ENCODE measurements at regions not wholly inside any gene's neighbourhood (a gene's known extent, or its start where the extent isn't known, plus 50 kb on each side); places are given as distances from the start of the nearest gene placed in this dataset.
"Not testable (repeated sequence)": the region's sequence is repeated elsewhere in the genome, so short reads cannot be mapped to it uniquely, and the experiment has no call there.

DNA sequence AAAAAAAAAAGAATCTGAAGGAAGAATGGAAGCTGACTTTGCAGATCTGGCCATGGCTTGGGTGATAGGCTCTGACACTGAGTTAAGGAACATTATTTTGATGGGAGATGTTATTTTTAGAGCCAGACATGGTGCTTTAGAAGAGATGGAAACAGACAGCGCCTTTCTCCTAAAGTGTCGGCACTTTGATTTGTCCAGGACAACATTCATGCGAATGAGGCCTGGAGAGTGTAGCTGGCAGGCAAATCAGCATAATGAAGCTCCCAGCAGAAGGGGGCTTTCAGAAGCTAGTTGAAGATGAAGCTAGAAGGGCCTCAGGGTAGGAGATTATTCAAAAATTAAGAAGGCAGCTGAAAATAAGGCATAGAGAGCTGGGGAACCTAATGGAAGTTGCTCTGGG lies 397.7 kb downstream of the RWDD3 start:
- DNase-seq: no peak

DNA sequence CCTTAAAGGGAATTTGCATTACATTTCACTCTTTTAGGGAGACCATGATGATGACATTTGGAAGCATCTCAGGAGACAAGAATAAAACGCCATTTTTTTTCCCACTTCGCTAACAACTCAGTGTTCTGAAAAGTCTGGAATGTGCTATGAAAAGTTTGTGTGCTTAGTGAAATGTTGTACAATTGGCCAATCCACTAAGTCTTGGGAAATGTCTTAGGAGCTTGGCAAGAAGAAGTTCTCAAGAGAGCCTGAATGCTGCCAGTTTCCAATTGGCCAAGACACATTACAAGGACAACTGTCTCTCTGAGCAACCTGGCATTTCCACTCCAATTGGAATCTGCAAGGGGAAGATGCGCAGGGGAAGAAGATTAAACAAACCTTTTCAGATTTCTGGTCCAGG lies 401.8 kb downstream of the RWDD3 start:
- DNase-seq: no peak

DNA sequence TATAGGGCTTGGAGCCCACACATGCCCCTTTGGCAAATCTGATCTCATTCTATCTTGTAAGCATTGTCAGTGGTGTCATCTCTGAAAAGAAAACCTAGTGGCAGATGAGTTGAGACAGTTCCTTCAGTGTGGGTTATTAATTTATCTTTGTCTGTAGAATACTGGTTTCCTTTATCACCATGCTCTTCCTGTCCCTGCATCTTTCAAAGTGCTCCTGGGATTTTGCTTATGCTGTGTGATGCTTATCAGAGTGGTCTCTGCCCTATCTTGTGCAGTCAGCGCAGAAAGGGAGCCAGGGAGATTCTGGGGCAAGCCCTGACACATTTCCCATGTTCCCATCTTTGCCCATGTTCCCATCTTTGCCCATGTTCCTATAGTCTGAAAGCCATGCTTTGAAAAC lies 402.9 kb downstream of the RWDD3 start:
- DNase-seq: no peak

DNA sequence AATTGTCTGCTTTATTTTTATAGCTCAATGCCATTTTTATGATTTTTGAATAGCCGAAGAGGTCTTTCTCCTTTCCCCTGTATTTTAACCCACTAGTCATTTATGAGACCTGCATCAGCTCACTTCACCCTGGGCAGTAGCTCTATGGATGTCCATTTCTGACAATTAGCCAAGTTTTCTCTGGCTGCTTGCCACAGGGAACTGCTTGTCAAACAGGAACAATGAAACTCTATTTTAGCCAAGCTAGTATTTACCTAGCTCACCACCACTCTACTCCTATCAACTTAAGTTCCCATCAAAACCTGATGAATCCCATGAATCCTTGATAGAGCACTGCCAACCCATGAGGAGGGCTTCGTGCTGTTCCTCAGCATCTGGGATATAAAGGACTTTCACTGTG lies 406.7 kb downstream of the RWDD3 start:
- DNase-seq: peak; percentile 62

DNA sequence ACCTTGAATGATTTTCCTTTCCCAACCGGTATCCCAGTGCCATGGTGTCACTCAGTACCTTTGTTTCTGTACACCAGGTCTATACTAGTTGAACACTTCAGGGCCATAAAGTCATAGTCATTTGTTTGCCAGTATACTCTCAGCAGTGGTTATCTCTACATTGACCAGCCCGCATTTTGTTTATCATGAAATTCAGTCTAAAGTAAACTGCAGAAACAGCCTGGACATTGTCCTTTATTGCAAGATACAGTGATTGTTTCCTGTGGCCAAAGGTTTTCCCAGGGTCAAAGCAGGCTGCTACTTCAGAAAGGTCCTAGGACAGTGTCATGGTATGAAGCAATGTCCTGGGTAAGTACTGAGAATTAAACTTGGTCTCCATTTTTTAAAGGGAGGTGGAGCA lies 407.4 kb downstream of the RWDD3 start:
- no peak for DNase-seq

DNA sequence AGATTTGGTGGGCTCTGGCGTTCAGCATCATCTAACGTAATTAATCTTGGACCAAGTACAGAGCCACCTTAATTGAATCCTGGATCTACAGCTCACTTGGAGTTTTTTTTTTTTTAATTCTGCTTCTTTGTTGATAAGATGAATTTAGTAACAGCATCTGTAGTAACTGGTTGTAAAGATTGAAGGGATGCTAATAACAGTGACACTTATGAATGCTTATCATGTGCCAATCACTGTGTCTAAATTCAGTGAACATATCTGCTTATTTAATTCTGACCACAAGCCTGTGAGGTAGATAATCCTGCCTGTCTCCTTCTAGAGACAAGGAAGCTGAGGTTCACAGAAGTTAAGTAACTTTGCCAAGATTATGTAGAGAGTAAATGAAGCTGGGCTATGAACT lies 408.0 kb downstream of the RWDD3 start:
- no peak for DNase-seq

DNA sequence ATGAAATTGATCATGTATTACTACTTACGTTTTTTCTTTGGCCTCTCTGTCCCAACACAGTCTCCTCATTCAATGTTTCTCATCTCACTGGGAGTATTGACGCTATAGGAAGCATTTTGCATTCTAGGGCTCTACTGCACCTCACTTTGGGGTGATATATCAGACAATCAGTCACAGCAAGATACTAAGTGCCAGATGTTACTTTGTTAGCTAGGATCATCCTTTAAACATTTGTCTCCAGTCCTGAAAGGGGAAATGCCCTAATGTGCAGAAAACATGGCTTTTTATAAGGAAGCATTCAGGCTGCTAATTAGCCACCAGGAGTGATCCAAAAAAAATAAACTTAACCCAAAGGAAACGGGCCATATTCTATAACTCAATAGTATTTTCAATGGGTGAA lies 409.1 kb downstream of the RWDD3 start:
- DNase-seq: no peak

DNA sequence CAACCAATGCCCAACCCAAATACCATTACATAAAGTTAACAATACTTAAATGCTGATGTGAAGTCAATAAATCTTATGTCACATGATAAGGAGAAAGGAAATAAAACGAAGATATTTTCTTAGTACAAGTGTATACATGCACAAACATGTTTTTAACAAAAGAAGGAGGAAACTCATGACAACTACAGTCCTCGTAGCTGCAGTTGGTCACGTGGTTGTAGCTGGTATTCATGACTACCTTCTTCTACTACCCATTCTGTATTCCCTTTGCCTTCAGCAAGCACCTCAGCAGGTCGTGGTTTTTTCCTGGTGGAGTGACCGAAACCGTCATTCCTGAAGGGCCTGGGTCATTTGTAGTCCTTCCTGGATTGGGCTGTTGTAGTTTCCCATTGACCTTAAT lies 411.1 kb downstream of the RWDD3 start:
- not testable (repeated sequence) for DNase-seq

DNA sequence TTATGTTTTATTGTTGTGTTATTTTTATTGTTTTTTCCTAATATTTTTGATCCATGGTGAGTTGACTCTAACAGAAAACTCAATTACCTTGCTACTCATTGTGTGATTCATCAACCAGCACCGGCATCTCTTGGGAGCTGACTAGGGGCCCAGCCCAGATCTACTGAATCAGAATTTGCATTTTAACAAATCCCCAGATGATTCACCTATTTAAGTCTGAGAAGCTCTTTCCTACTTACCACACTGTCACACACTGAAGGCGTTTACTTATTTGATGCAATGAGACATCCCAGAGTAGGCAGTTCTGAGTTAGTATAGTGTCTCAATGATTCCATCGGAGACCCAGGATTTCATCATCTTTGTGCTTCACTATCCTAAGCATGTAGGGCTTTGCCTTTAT lies 416.6 kb downstream of the RWDD3 start:
- no peak for DNase-seq

DNA sequence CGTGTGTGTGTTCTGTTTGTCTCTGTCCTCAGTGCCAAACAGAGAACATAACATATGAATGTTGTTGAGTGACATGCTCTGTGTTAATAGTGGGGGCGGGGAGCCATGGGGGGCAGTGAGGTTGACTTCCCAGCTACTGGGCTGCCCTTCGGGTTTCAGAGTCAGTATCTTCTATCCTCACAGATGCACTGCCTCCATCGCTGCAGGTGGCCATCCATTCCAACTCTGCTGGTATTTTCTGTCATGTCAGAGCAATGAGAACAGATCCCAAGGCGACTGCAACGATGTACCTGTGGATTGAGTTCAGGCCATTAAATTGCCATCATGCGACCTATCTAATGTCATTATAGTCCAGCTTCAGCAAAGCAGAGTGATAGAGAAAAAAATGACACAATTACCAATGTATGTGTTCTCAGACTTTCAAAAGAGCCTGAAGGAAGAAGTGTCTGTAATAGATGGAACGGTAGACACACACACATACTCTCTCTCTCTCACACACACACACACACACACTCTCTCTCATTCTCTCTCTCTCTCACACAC lies 418.5 kb downstream of the RWDD3 start:
- DNase-seq: no peak

DNA sequence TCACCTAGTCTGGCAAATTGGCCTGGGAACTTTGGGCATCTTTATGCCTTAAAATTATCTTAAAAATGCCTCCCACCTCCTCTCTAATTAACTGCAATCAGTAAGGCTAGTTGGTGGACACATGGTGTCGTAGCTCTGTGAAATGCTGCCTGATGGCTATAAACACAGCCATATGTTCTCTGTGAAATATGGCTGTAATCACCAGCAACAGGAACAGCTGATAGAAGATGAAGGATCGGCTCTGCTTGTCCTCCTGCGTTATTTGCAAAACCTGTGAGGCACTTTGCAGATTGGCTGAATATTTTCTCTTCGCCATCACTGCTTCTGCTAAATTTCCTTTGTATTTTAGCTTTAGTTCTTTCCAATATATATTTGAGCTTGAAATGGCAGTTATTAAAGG lies 419.6 kb downstream of the RWDD3 start:
- DNase-seq: no peak

DNA sequence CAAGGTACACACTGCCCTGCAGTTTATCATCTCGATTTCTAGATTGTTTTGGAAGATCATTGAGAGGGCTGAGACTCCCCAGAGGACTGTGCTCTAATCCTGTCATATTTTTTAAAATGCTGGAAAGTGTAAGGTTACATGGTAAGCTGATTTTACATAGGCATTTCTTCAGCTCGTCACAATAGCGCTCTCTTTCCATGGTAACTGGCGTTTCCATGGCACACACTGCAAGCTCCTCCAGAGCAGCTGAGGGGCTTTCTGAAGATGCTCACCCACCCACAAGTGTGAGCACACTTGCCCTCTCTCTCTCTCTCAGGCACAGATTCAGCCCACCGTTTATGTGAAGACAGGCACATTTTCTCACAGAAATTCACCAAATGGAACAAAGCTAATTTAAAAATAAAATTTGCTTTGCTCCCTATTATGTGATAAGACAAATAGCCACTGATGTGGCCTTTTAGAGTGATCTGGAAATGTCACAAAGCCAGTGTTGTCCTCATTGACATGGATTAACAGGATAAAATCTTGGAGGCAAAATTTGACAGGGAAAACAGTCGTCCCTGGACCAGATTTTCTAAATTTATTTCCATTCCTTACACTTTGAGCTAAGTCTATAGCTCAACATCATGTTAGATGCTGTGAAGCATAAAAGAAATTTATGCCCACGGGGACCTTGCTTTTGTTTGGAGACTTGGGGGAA lies 421.5 kb downstream of the RWDD3 start:
- DNase-seq: no peak

DNA sequence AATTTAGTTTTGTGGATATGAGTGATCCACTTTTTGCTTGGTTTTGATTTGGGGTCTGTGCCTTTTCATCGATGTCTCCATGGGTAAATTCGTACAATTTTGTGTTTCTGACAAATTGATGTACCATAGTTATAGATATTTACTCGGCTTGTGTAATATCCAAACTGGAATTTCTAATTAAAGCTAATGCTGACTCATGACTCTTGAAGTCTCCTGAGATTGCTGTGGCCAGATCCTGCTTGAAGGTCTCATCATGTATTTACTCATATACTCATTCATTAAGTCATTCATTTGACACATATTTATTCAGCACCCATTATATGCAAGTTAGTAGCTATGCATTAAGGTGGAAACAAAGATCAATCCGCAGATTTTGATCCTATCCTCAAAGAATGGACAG lies 423.2 kb downstream of the RWDD3 start:
- no peak for DNase-seq

DNA sequence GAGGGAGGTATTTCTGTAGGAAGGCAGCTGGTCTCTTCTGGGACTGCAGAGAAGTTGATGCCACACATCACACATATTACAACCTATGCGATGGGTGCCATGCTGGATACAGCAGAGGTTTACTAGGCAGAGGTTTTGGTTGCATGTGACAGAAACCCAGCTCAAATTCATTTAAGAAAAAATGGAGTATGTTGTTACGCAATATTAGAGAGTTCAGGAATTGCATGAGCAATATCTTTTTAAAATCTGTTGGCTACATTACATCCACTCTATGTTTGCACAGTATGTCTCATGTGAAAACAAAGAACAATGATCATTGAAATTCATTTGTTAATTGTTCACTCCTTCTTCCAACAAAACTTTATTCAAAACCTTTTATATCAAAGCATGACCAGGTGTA lies 425.2 kb downstream of the RWDD3 start:
- no peak for DNase-seq

DNA sequence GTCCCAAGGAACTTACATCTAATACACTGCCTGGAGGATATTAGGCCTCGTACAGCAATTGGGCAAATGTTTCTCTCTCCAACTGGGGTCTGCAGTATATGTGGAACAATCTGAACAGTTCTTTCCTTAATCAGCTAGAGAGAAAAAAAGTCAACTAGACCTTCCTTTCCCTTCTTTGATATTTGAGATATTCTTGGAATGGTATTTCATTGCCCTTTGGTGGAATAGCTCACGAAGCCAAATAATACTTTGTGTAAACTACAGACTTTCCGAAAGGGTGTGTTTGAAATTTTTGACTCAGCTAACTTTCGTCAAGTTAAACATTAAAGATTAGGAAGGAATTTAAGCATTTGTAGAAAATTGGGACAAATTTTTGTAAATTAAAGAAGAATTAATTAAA lies 425.6 kb downstream of the RWDD3 start:
- no peak for DNase-seq

DNA sequence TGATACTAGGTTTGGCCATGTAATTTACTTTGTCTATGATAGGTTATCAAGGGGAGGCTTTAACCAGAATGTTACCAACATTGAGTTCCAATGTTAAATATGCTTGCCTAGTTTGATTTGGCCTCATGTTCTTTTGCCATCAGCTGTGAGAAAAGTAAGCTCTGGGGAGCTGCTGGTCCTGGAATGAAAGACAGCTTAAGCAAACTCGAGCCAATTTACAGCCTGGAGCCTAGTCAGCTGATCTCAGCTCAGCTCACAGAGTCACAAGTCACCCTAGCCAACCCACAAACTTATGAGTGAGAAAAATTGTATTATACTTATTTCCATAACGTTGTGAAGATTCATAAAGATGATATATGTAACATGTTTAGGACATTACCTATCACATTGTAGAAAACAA lies 426.7 kb downstream of the RWDD3 start:
- DNase-seq: no peak

DNA sequence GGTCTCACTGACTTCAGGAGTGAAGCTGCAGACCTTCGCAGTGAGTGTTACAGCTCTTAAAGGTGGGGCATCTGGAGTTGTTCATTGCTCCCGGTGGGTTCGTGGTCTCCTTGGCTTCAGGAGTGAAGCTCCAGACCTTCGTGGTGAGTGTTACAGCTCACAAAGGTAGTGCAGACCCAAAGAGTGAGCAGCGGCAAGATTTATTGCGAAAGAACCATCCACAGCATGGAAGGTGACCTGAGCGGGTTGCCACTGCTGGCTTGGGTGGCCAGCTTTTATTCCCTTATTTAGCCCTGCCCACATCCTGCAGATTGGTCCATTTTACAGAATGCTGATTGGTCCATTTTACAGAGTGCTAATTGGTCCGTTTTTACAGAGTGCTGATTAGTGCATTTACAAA lies 429.5 kb downstream of the RWDD3 start:
- DNase-seq: not testable (repeated sequence)

DNA sequence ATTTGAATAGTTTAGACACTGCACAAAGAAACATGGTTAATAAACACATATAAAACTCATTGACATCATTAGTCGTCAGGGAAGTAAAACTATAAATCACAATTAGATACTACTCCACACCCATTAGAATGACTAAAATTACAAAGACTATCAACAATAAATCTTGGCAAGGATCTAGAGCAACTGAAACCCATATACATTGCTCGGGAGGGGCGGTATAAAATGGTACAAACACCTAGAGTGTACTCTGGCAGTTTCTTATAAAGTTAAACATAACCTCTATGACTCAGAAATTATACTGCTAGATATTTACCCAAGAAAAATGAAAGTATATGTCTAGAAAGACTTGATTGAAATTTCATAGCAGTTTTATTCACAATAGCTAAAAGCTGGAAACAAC lies 434.2 kb downstream of the RWDD3 start:
- DNase-seq: no peak

DNA sequence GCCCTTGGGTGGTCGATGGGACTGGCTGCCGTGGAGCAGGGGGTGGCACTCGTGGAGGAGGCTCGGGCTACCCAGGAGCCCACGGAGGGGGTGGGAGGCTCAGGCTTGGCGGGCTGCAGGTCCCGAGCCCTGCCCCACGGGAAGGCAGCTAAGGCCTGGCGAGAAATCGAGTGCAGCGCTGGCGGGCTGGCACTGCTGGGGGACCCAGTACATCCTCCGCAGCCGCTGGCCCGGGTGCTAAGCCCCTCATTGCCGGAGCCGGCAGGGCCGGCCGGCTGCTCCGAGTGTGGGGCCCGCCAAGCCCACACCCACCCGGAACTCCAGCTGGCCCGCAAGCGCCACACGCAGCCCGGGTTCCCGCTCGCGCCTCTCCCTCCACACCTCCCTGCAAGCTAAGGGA lies 435.6 kb downstream of the RWDD3 start:
- not testable (repeated sequence) for DNase-seq

DNA sequence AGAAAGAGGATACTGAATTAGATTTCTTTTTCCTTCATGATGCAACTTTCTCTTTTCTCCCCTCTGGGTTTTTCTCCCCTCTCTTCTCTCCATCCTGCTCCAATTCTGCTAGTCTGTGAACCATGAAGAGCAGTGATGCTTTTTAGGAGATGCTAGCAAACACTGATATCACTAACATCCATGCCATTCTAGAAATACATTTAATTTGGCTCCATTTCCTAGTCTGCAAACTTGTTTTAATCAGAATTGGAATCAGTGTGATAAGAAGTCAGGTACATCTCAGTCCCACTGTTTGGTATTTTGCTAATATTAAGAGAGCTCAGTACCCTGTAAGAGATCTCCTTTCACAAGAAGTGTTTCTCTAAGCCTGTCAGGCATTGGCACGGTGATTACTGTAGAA lies 437.1 kb downstream of the RWDD3 start:
- no peak for DNase-seq

DNA sequence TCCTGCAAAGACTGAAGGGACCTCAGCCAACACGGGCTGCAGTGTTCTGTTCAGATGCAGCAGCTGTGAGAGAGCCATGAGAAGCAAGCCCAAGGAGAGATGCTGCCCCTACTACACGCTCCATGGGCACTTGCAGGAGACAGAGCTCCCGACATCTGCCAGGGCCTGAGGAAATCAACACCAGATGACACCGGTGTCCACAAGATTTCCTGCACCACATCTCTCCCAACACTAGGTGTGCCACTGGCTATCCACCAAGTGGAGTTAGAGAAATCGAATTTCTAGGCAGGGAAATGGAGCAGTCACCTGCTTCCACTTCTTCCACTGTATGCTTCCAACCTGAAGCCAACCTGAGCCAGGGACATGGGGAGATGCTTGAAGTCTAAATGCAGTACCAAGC lies 445.3 kb downstream of the RWDD3 start:
- DNase-seq: no peak

DNA sequence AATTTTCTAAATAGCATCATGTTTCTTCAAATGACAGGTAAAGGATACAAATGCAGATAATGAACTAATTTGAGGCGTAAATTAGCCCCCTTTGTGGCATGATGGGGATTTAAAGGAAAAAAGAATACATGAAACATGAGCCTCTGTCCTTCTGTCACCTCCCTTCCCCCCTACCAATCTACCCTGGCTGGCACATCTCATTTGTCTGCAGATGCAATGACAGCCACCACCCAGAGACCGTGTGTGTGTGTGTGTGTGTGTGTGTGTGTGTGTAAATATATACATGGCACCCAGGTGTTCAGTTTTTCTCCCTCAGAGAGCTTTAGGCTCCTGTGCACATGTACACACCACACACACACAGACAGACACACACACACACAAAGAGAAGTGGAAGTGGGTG lies 451.1 kb downstream of the RWDD3 start:
- peak; percentile 44 for DNase-seq

DNA sequence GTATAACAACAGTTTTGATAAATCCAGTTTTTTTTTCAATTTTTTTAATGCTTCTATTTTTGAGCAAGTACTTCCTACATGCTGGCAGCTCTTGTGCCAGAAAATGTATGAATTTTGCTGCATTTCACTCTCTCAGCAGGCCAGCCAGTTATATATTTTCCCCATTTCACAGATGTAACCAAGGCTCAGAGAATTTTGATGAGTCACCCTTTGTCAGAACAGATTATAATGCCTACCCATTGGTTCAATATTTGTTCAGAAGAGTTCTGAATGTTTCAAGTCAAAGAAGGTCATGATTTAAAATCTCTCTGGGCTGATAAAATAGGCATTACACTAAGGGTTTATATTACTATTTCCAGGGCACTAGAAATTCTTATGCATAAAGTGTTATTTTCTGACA lies 452.2 kb downstream of the RWDD3 start:
- no peak for DNase-seq

DNA sequence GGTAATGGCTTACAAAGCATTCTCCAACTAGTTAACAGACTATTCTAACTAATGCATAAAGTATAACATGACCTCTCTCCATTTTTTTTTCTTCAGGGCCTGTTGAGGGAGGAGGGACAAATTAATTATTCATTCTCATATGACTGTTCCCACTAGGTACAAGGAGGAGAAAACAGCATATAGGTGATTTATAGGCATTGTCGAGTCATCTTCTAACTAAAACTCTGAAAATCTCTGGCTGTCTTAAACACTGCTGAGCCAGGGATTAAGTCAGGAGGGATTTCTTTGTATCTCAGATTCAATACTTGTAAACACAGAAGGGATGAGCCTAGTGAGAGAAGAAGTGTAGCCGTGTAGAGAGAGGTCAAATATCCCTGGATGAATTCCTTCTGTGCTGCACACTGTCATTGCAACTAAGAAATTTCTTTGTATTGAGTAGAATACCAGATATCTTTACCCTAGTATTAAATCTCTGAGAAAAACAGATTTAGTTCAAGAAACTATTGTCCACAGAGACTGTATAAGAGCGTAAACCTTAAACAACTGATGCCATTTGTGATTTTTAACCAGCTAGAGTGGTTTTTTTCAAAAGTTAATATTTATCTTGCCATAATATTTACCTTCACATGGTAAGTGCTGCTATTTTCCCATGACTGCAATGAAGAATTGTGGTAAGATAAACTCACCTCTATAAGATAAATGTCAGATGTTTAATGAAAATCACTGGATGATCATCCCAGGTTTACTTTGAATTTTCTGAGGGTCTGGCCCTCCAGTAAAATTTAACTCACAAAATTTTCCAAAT lies 465.3 kb downstream of the RWDD3 start:
- DNase-seq: no peak

All from NCI-H1105 (cell line).